ENCODE measurements at regions not wholly inside any gene's neighbourhood (a gene's known extent, or its start where the extent isn't known, plus 50 kb on each side); places are given as distances from the start of the nearest gene placed in this dataset.
"Not testable (repeated sequence)": the region's sequence is repeated elsewhere in the genome, so short reads cannot be mapped to it uniquely, and the experiment has no call there.

- DNase-seq (ENCODE audit: low read depth in 4 of 4, low spot score in 2 of 4): no peak
Observed at GRCh38 chr2:19207452-19207851, 151.0 kb downstream of the OSR1 start.

- no peak for DNase-seq (ENCODE audit: low read depth in 4 of 4, low spot score in 2 of 4)
Observed at GRCh38 chr2:19205983-19206533, 152.4 kb downstream of the OSR1 start.

GRCh38 chr2:19203866-19204265, 154.6 kb downstream of the OSR1 start:
- no peak for DNase-seq (ENCODE audit: low read depth in 4 of 4, low spot score in 2 of 4)

- DNase-seq (ENCODE audit: low read depth in 4 of 4, low spot score in 2 of 4): no peak
Observed at GRCh38 chr2:19201911-19202462, 156.4 kb downstream of the OSR1 start.

GRCh38 chr2:19198381-19198780, 160.0 kb downstream of the OSR1 start:
- no peak for DNase-seq (ENCODE audit: low read depth in 4 of 4, low spot score in 2 of 4)

- no peak for DNase-seq (ENCODE audit: low read depth in 4 of 4, low spot score in 2 of 4)
Observed at GRCh38 chr2:19195661-19196060, 162.8 kb downstream of the OSR1 start.

GRCh38 chr2:19189391-19189790, 169.0 kb downstream of the OSR1 start:
- DNase-seq (ENCODE audit: low read depth in 4 of 4, low spot score in 2 of 4): no peak

GRCh38 chr2:19187323-19188020, 171.0 kb downstream of the OSR1 start:
- no peak for DNase-seq (ENCODE audit: low read depth in 4 of 4, low spot score in 2 of 4)

GRCh38 chr2:19185086-19185485, 173.3 kb downstream of the OSR1 start:
- no peak for DNase-seq (ENCODE audit: low read depth in 4 of 4, low spot score in 2 of 4)

- DNase-seq (ENCODE audit: low read depth in 4 of 4, low spot score in 2 of 4): no peak
Observed at GRCh38 chr2:19178175-19178574, 180.2 kb downstream of the OSR1 start.

- DNase-seq (ENCODE audit: low read depth in 4 of 4, low spot score in 2 of 4): no peak
Observed at GRCh38 chr2:19176977-19177376, 181.4 kb downstream of the OSR1 start.

- no peak for DNase-seq (ENCODE audit: low read depth in 4 of 4, low spot score in 2 of 4)
Observed at GRCh38 chr2:19176172-19176852, 182.1 kb downstream of the OSR1 start.

GRCh38 chr2:19174176-19174575, 184.2 kb downstream of the OSR1 start:
- no peak for DNase-seq (ENCODE audit: low read depth in 4 of 4, low spot score in 2 of 4)

- no peak for DNase-seq (ENCODE audit: low read depth in 4 of 4, low spot score in 2 of 4)
Observed at GRCh38 chr2:19171409-19171808, 187.0 kb downstream of the OSR1 start.

GRCh38 chr2:19169134-19169768, 189.2 kb downstream of the OSR1 start:
- no peak for DNase-seq (ENCODE audit: low read depth in 4 of 4, low spot score in 2 of 4)

GRCh38 chr2:19164099-19164498, 194.3 kb downstream of the OSR1 start:
- not testable (repeated sequence) for DNase-seq (ENCODE audit: low read depth in 4 of 4, low spot score in 2 of 4)

- no peak for DNase-seq (ENCODE audit: low read depth in 4 of 4, low spot score in 2 of 4)
Observed at GRCh38 chr2:19158896-19159295, 199.5 kb downstream of the OSR1 start.

- DNase-seq (ENCODE audit: low read depth in 4 of 4, low spot score in 2 of 4): no peak
Observed at GRCh38 chr2:19158211-19158610, 200.2 kb downstream of the OSR1 start.

GRCh38 chr2:19156646-19157045, 201.8 kb downstream of the OSR1 start:
- no peak for DNase-seq (ENCODE audit: low read depth in 4 of 4, low spot score in 2 of 4)

GRCh38 chr2:19150726-19151125, 207.7 kb downstream of the OSR1 start:
- no peak for DNase-seq (ENCODE audit: low read depth in 4 of 4, low spot score in 2 of 4)

- no peak for DNase-seq (ENCODE audit: low read depth in 4 of 4, low spot score in 2 of 4)
Observed at GRCh38 chr2:19146867-19147266, 211.6 kb downstream of the OSR1 start.

Measured in left renal cortex interstitium (tissue), 4 donors.